ENCODE measurements at regions not wholly inside any gene's neighbourhood (a gene's known extent, or its start where the extent isn't known, plus 50 kb on each side); places are given as distances from the start of the nearest gene placed in this dataset.

DNA sequence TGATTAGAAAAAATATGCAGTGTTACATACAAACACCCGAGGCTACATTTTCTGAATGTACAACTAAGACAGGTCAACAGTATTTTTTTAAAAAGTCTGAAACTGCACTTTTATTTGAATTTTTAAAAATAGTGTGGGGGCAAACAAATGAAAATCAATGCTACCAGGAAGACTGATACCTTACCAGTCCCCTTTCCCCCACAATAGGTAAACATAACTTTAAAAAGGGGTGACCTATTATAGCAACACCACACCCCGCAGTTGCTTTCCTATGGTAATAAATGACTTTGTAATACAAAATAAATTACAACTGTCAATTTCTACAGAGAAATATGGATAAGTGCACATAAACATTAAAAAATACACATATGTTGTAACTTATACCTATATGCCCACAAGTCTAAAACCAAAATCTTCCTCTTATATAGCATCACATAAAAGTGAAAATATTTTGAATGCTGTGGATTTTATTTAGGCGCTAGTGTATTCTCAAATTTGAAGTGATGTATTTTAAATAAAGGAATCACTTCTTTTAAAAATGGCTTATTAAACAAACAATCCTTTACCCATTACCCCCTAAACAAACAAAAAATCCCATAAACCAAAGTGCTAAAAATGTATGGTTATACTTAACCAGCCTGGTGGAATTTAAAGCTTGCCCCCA, 63.1 kb downstream of the KCNRG start:
- H3K79me1 ChIP-seq (ENCODE audit: low read depth in 1 of 2, low read length in 2 of 2) = peaks cover 7 to 11% of the 10 kb centered on the region in 2 experiments; a peak in 3 of 4 replicates
- intact Hi-C loops (cut with micrococcal nuclease) = no loop called here
- dilution Hi-C loops (cut with HindIII; ENCODE audit: low sequenced_read_pairs, unreplicated experiment) = no loop called here
- H3K4me1 ChIP-seq (ENCODE audit: control insufficient read depth, insufficient read depth, low read length) = no peaks in the 10 kb centered on the region
- no peak overlapping the region for H3K56ac ChIP-seq (ENCODE audit: extremely low read depth, insufficient read depth, low read length)
- H3K27ac ChIP-seq (ENCODE audit: insufficient read depth, low read length) = no peak overlapping the region
- DNase-seq (no peak), ATAC-seq (ENCODE audit: low read depth) (no peak)
- no peaks in the 10 kb centered on the region for H3K9me3 ChIP-seq (ENCODE audit: control insufficient read depth, insufficient read depth, low read length)
- H3K4me2 ChIP-seq (ENCODE audit: low read depth, low read length) = peak overlapping the region; percentile 67
- no CpG with 5 or more reads among the region's 3 CpGs for WGBS, 2 experiments (ENCODE audit: extremely low coverage in 2 of 2, insufficient read length in 1 of 2)
- ChIA-PET CTCF (interaction anchor here (3.8 kb wide), 1 partner anchor 81 kb away, joined by 13 read pairs; the partner anchor contains the start of gene TRIM13), POLR2A (ENCODE audit: unreplicated experiment) (interaction anchor here (0.5 kb wide), 1 partner anchor 758 kb away, joined by 4 read pairs; no protein-coding TSS in a partner anchor)
- H4K8ac ChIP-seq (ENCODE audit: low read depth in 2 of 2, low read length in 2 of 2) = no peak overlapping the region
- H3K9me1 ChIP-seq (ENCODE audit: insufficient read depth, low read length) = no peaks in the 10 kb centered on the region; the same call in 1 of the 2 replicates
- no peak overlapping the region for H3K9ac ChIP-seq (ENCODE audit: low read depth, low read length)
- H3K18ac ChIP-seq (ENCODE audit: low read depth, low read length) = no peak overlapping the region
- no peak overlapping the region for H2AK5ac ChIP-seq (ENCODE audit: low read depth, low read length)
- H4K5ac ChIP-seq (ENCODE audit: low read depth, low read length) = no peak overlapping the region
- no peak overlapping the region for H2AK9ac ChIP-seq (replicated peaks; ENCODE audit: low read depth, low read length, poor library complexity)
- H3K4ac ChIP-seq (ENCODE audit: low read depth, low read length) = peak overlapping the region; percentile 1; the same call in 1 of the 2 replicates
- H3K36me3 ChIP-seq (ENCODE audit: control insufficient read depth, insufficient read depth, low read length) = 0 out of 2 replicates have a peak, but pooled peaks cover 2% of the 10 kb centered on the region
- BruUV-seq (replicated peaks) = no TSS peak
- H3K27me3 ChIP-seq (ENCODE audit: control insufficient read depth, insufficient read depth, low read length) = no peaks in the 10 kb centered on the region
- in situ Hi-C loops (cut with MboI; ENCODE audit: low sequenced_read_pairs) = loop anchor here (25.0 kb wide), 1 partner anchor 834 kb away; the partner anchor contains the start of gene RNASEH2B
- no peak overlapping the region for H2BK15ac ChIP-seq (ENCODE audit: low read depth, low read length)
- H2AFZ ChIP-seq (replicated peaks; ENCODE audit: low read length, poor library complexity) = no peak overlapping the region
- H2BK20ac ChIP-seq (ENCODE audit: low read depth, low read length) = no peak overlapping the region
- H2BK5ac ChIP-seq (ENCODE audit: low read depth, low read length, poor library complexity, severe bottlenecking) = peak overlapping the region; percentile 56
- no peak overlapping the region for H3K14ac ChIP-seq (replicated peaks; ENCODE audit: low read depth, low read length)
- TF ChIP-seq MXI1 (IDR thresholded peaks at IDR 0.05; ENCODE audit: borderline replicate concordance, low read depth, low read length) = no peak
- TF ChIP-seq RFX5 (IDR thresholded peaks at IDR 0.05; ENCODE audit: low read depth, low read length) = no peak
- no peak overlapping the region; the same call in 1 of the 2 replicates for H2BK120ac ChIP-seq (ENCODE audit: low read depth, low read length)
- H4K91ac ChIP-seq (ENCODE audit: insufficient read depth, low read depth, low read length) = no peak overlapping the region
- H4K20me1 ChIP-seq (ENCODE audit: insufficient read depth, low read length) = peaks cover 19% of the 10 kb centered on the region
- H3K4me3 ChIP-seq (ENCODE audit: insufficient read depth, low read depth, low read length) = no peak overlapping the region
- H3K23ac ChIP-seq (ENCODE audit: low read depth, low read length) = peak overlapping the region; percentile 52; the same call in 1 of the 2 replicates
